ENCODE measurements at regions not wholly inside any gene's neighbourhood (a gene's known extent, or its start where the extent isn't known, plus 50 kb on each side); places are given as distances from the start of the nearest gene placed in this dataset.

- no peak for DNase-seq (ENCODE audit: low spot score)
Observed at GRCh38 chr2:215598376-215598975, 162.6 kb upstream of the FN1 start.

- DNase-seq (ENCODE audit: low spot score), result no peak
Observed at GRCh38 chr2:215597577-215597976, 161.7 kb upstream of the FN1 start.

- no peak for DNase-seq (ENCODE audit: low spot score)
Observed at GRCh38 chr2:215594766-215595165, 158.9 kb upstream of the FN1 start.

- DNase-seq (ENCODE audit: low spot score), result no peak
Observed at GRCh38 chr2:215590010-215590745, 154.3 kb upstream of the FN1 start.

GRCh38 chr2:215583881-215584280, 148.0 kb upstream of the FN1 start:
- DNase-seq (ENCODE audit: low spot score), result no peak

- DNase-seq (ENCODE audit: low spot score), result no peak
Observed at GRCh38 chr2:215579809-215580208, 143.9 kb upstream of the FN1 start.

GRCh38 chr2:215577356-215577755, 141.5 kb upstream of the FN1 start:
- no peak for DNase-seq (ENCODE audit: low spot score)

GRCh38 chr2:215576572-215576971, 140.7 kb upstream of the FN1 start:
- no peak for DNase-seq (ENCODE audit: low spot score)

- DNase-seq (ENCODE audit: low spot score), result no peak
Observed at GRCh38 chr2:215573496-215573895, 137.6 kb upstream of the FN1 start.

- DNase-seq (ENCODE audit: low spot score), result no peak
Observed at GRCh38 chr2:215572341-215572848, 136.5 kb upstream of the FN1 start.

GRCh38 chr2:215571689-215572088, 135.8 kb upstream of the FN1 start:
- no peak for DNase-seq (ENCODE audit: low spot score)

GRCh38 chr2:215567504-215567903, 131.6 kb upstream of the FN1 start:
- DNase-seq (ENCODE audit: low spot score), result peak; percentile 29

- no peak for DNase-seq (ENCODE audit: low spot score)
Observed at GRCh38 chr2:215565897-215566296, 130.0 kb upstream of the FN1 start.

GRCh38 chr2:215557701-215558100, 121.8 kb upstream of the FN1 start:
- DNase-seq (ENCODE audit: low spot score), result no peak

- no peak for DNase-seq (ENCODE audit: low spot score)
Observed at GRCh38 chr2:215556979-215557378, 121.1 kb upstream of the FN1 start.

GRCh38 chr2:215554689-215555498, 119.0 kb upstream of the FN1 start:
- DNase-seq (ENCODE audit: low spot score), result no peak

GRCh38 chr2:215553946-215554345, 118.1 kb upstream of the FN1 start:
- DNase-seq (ENCODE audit: low spot score), result peak; percentile 20

GRCh38 chr2:215552144-215552580, 116.3 kb upstream of the FN1 start:
- no peak for DNase-seq (ENCODE audit: low spot score)

- no peak for DNase-seq (ENCODE audit: low spot score)
Observed at GRCh38 chr2:215550331-215550730, 114.5 kb upstream of the FN1 start.

GRCh38 chr2:215548714-215549113, 112.8 kb upstream of the FN1 start:
- DNase-seq (ENCODE audit: low spot score), result no peak

GRCh38 chr2:215542690-215543089, 106.8 kb upstream of the FN1 start:
- no peak for DNase-seq (ENCODE audit: low spot score)

GRCh38 chr2:215540658-215541057, 104.8 kb upstream of the FN1 start:
- no peak for DNase-seq (ENCODE audit: low spot score)

- DNase-seq (ENCODE audit: low spot score), result no peak
Observed at GRCh38 chr2:215537611-215538010, 101.7 kb upstream of the FN1 start.

Data from NAMALWA (cell line).